ENCODE measurements at regions not wholly inside any gene's neighbourhood (a gene's known extent, or its start where the extent isn't known, plus 50 kb on each side); places are given as distances from the start of the nearest gene placed in this dataset.
"Not testable (repeated sequence)": the region's sequence is repeated elsewhere in the genome, so short reads cannot be mapped to it uniquely, and the experiment has no call there.

DNA sequence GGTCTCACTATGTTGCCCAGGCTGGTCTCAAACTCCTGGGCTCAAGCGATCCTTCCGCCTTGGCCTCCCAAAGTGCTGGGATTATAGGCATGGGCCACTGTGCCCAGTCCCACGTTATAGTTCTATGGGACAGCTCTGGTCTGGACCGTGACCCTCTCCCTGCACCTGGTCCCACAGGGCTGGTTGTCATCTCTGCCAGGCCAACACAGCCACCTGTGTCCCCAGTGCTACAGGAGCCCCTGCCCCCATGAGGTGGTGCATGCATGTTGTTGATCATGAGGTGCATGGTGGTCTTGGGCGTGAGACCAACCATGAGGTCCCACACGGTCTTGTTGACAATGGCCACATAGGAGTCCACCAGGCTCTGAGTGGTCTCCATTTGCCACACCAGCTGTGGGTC is 51.0 kb upstream of the UBE2Q2 start:
- not testable (repeated sequence) for DNase-seq (ENCODE audit: low read depth); H3K4me3 ChIP-seq (replicated peaks; ENCODE audit: low read depth, low read length)

DNA sequence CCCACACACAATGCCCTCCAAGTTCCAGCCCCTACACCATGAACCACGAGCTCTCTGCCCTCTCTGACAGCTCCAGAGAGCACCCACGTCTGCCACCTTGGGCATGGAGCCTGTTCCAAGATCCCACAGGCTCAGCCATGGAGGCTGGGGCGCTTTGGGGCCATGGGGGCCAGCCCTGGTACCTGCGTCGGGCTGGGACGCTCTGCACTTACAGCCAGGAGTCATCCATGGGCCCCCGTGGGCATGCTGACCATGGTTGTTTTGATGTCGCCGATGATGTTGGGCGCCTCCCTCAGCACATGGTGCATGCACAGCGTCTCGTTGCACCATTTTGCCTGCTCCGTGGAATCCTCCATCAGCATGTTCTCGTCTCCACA is 51.9 kb upstream of the UBE2Q2 start:
- no peak overlapping the region for H3K4me3 ChIP-seq (replicated peaks; ENCODE audit: low read depth, low read length)
- DNase-seq (ENCODE audit: low read depth), result no peak
- TF ChIP-seq, protein P1, sequence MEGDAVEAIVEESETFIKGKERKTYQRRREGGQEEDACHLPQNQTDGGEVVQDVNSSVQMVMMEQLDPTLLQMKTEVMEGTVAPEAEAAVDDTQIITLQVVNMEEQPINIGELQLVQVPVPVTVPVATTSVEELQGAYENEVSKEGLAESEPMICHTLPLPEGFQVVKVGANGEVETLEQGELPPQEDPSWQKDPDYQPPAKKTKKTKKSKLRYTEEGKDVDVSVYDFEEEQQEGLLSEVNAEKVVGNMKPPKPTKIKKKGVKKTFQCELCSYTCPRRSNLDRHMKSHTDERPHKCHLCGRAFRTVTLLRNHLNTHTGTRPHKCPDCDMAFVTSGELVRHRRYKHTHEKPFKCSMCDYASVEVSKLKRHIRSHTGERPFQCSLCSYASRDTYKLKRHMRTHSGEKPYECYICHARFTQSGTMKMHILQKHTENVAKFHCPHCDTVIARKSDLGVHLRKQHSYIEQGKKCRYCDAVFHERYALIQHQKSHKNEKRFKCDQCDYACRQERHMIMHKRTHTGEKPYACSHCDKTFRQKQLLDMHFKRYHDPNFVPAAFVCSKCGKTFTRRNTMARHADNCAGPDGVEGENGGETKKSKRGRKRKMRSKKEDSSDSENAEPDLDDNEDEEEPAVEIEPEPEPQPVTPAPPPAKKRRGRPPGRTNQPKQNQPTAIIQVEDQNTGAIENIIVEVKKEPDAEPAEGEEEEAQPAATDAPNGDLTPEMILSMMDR (IDR thresholded peaks at IDR 0.05; ENCODE audit: low read length, missing control alignments), result no peak

DNA sequence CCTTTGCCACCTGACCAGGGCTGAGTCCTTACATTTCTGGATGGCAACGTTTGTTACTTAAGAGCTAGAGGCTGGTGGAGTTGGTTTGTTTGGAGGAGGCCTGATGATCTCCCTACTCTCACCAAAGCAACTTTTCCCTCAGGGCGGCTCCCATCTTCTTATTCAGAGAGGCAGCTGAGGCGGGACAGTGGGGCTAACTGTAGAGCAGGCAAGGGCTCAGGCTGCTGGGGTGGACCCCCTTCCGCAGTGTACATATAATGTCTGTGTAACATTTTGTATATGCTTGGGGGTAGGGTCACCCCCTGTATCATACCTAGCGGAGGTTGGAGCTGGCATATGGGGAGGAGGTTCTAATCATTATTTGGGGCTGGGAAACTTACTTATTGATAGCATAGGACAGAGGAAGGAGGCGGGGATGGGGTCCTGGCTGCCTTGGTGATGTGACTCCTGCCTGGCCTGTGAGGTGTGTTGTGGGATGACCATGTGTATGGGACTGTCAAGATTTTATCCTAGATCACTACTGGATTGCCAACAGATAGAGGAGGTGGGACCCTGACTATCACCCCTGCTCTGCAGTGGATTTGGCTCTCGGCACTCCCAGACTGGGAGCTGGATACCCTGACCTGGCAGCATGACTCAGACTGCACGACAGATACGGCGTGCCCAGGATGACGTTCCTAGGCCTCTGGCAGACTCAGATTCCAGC is 52.5 kb upstream of the UBE2Q2 start:
- no peak overlapping the region for H3K4me3 ChIP-seq (replicated peaks; ENCODE audit: low read depth, low read length)
- DNase-seq (ENCODE audit: low read depth), result no peak
- TF ChIP-seq, protein P1 (IDR thresholded peaks at IDR 0.05; ENCODE audit: low read length, missing control alignments), result no peak

DNA sequence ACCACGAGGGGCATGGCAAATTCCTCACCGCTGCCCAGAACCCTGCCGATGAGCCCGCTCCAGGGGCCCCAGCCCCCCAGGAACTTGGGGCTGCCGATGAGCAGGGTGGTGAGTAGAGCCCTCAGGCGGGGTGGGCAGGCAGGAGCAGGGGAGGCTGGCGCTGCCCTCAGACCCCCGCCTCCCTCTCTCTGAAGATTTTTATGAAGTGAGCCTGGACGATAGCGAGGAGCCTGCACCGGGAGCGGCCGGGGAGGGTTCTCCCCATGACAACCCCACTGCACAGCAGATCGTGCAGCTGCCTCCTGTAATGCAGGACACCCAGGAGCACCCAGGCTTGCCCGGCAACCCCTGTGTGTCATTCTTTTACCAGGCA is 56.7 kb upstream of the UBE2Q2 start:
- no peak overlapping the region for H3K4me3 ChIP-seq (replicated peaks; ENCODE audit: low read depth, low read length)
- DNase-seq (ENCODE audit: low read depth), result no peak
- TF ChIP-seq, protein P1 (IDR thresholded peaks at IDR 0.05; ENCODE audit: low read length, missing control alignments), result no peak

DNA sequence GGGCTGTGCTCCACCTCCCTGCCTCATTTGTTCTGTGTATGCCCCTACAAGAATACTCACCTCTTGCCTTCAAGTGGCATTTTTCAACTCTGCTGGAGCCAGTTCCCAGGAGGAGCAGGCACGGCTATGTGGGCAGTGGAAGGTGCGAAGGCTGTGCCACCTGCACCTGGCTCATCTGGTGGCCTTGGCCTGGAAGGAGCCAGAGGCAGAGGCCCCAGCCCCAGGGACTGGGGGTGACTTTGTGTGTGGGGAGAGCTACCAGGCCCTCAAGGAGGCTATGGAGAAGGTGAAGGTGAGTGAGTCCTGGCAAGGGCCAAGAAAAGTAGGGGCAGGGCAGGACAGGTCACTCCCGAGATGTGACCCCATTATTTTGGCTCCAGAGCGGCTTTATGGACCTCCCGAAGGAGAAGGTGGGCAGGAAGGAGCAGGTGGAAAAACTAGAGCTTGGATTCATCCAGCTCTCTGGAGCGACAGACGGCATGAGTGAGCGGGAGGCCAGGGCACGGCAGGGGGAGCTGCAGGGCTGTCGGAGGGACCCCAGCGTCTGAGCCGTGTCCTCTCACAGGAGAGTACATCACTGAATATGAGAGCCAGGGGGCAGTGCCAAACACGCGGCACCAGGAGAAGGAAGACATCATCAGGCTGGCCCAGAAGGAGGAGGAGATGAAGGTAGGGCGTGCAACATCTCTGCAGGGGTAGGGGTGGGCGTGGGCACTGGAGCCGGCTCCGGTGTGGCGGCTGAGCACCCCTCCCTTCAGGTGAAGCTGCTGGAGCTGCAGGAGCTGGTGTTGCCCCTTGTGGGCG is 57.3 kb upstream of the UBE2Q2 start:
- peak; percentile 12 for DNase-seq (ENCODE audit: low read depth)
- TF ChIP-seq, protein P1 (IDR thresholded peaks at IDR 0.05; ENCODE audit: low read length, missing control alignments), result peak; percentile 18
- H3K4me3 ChIP-seq (replicated peaks; ENCODE audit: low read depth, low read length), result no peak overlapping the region

DNA sequence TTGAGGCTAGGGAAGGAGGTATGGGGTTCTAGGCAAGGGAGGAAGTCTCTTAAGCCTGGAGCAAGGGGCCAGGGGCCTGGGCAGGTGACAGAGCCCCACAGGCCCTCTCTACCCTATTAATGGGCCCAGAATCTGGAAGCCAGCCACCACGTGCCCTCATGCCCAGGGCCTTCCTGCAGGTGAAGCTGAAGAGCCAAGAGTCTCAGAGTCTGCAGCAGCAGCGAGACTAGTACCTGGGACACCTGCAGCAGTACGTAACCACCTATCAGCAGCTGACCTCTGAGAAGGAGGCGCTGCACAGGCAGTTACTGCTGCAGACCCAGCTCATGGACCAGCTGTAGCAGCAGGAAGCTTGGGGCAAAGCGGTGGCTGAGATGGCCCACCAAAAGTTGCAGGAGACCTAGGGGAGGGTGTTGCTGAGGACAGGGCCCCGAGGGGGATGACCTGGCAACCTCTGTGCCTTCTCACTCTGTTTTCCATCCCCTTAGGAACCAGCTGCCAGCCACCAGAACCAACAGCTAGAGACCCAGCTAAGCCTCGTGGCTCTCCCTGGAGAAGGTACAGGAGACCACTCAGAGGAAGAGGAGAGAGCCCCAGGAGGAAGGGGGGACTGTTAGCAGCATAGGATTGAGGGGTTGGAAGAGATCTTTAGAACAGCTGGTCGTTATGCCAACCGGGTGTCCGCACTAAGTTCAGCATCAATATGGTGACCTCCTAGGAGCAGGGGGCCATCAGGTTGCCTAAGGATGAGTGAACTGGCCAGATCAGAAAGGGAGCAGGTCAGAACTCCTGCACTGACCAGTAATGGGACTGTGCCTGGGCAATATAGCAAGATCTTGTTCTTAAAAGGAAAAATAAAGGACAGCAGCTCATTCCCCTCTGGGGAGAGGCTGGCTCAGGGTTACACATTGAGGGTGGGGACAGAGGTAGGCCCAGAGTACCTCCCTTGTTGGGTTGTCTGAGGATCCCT is 58.5 kb upstream of the UBE2Q2 start:
- not testable (repeated sequence) for DNase-seq (ENCODE audit: low read depth); H3K4me3 ChIP-seq (replicated peaks; ENCODE audit: low read depth, low read length)

DNA sequence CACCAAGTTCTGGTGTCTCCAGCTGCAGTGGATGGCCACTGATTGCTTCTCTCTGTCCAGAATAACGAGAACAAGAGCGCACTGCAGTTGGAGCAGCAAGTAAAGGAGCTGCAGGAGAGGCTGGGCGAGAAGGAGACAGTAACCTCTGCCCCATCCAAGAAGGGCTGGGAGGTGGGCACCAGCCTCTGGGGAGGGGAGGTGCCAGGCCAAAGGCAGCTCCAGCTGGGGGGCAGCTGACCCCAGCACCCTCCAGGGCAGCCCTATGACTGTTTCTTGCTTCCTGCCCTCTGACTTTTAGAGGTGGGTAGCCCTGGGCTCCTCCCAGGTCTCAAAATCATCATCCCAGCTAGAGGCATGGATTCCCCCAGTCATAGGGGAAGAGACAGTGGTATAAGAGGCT is 59.7 kb upstream of the UBE2Q2 start:
- DNase-seq (ENCODE audit: low read depth); H3K4me3 ChIP-seq (replicated peaks; ENCODE audit: low read depth, low read length): not testable (repeated sequence)

DNA sequence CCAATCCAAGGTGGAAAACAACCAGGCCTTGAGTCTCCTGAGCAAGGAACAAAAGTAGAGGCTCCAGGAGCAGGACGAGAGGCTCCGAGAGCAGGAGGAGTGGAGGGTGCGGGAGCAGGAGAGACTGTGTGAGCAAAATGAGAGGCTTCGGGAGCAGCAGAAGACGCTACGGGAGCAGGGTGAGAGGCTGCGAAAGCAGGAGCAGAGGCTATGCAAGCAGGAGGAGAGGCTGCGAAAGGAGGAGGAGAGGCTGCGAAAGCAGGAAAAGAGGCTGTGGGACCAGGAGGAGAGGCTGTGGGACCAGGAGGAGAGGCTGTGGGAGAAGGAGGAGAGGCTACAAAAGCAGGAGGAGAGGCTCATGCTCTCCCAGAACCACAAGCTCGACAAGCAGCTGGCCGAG is 60.3 kb upstream of the UBE2Q2 start:
- no peak for DNase-seq (ENCODE audit: low read depth)
- TF ChIP-seq, protein P1 (IDR thresholded peaks at IDR 0.05; ENCODE audit: low read length, missing control alignments), result no peak
- no peak overlapping the region for H3K4me3 ChIP-seq (replicated peaks; ENCODE audit: low read depth, low read length)

DNA sequence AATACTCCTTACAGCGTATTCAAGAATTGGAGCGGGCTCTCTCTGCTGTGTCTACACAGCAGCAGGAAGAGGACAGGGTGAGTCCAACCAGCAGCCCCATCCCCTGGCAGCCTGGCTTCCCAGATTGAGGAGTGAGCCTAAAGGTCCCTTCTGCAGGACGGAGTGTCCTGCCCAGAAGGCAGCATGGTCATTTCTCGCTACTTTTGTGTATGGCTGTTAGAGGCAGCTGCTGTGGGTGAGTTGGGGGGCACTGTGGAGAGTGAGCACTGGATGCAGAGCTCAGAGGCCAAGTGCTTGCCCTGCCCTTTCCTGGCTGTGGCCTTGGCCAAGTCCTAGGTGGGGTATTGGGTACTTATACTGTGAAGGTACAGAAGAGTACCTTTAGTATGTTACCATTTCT is 62.3 kb upstream of the UBE2Q2 start:
- not testable (repeated sequence) for H3K4me3 ChIP-seq (replicated peaks; ENCODE audit: low read depth, low read length); DNase-seq (ENCODE audit: low read depth)
